IPS-15b (cell line): ENCODE measurements at regions not wholly inside any gene's neighbourhood (a gene's known extent, or its start where the extent isn't known, plus 50 kb on each side); places are given as distances from the start of the nearest gene placed in this dataset.

Source experiments
- H3K27me3 ChIP-seq: one replicate; pipeline ENCODE4 v1.6.1; 2013; ENCODE audit warnings: low read length; ENCODE audit not compliant: control insufficient read depth, insufficient read depth
- H3K36me3 ChIP-seq: one replicate; pipeline ENCODE4 v1.6.1; 2013; ENCODE audit warnings: low read length; ENCODE audit not compliant: control insufficient read depth, insufficient read depth
- H3K4me1 ChIP-seq: one replicate; pipeline ENCODE4 v1.6.1; 2013; ENCODE audit warnings: mild to moderate bottlenecking, low read length; ENCODE audit not compliant: control insufficient read depth, insufficient read depth
- H3K4me3 ChIP-seq: one replicate; pipeline ENCODE4 v1.5.1; 2013; ENCODE audit warnings: low read depth, low read length
- H3K9ac ChIP-seq: one replicate; pipeline ENCODE4 v1.6.1; 2013; ENCODE audit warnings: low read depth, mild to moderate bottlenecking, low read length
- H3K9me3 ChIP-seq: one replicate; pipeline ENCODE4 v1.6.1; 2013; ENCODE audit warnings: mild to moderate bottlenecking, low read length; ENCODE audit not compliant: control insufficient read depth, insufficient read depth

DNA sequence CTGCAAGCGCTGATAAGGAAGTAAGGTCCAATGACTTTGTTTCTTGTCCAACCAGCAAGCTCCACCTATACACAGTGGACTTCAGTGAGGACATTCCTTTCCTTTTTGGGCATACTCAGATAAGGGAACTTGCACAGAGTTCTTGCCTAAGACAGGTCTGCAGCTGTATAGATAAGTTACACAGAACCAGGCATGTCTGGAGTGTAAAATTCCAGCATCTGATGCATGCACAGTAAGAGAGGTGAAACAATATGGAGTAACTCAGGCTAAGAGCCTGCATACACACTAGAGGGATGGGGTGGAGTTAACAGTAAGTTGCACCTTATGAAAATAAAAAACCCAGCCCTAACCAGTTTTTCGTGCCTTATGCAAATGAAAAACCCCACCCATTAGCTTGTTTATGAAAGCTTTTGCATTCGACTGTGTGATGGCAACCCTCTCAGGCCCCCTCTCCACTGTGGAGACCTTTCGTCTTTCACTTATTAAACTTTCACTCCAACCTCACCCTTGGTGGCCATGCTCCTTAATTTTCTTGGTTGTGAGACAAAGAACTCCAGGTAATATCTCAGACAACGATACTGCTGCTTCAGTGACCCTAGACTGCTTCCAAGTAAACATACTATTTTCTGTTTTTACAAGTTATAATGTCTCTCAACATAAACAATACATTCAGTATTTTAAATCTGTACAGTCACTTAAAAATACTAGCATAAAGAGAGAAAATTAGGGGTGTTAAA, 2859.0 kb upstream of the PCDH20 start:
- no peaks in the 10 kb centered on the region for H3K4me1 ChIP-seq
- no peaks in the 10 kb centered on the region for H3K27me3 ChIP-seq
- no peaks in the 10 kb centered on the region for H3K9me3 ChIP-seq
- H3K4me3 ChIP-seq: no peak overlapping the region
- no peaks in the 10 kb centered on the region for H3K36me3 ChIP-seq
- no peak overlapping the region for H3K9ac ChIP-seq

DNA sequence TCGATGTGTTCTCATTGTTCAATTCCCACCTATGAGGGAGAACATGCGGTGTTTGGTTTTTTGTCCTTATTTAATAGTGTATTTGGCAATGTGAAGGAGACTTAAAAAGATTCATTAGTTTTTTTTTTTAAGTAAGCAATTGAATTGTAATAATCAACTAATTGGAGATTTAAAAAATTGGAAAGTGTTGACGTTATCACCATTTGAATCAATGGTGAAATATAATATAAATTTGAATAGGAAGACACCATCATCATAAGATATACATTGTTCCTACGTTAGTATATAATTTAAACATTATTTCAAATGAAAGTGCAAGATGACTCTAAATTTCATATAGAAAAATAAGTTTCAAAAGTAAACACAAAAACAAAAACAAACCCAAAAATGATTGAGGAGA, 2858.1 kb upstream of the PCDH20 start:
- H3K36me3 ChIP-seq: no peaks in the 10 kb centered on the region
- no peaks in the 10 kb centered on the region for H3K27me3 ChIP-seq
- H3K9ac ChIP-seq: no peak overlapping the region
- no peak overlapping the region for H3K4me3 ChIP-seq
- no peaks in the 10 kb centered on the region for H3K4me1 ChIP-seq
- no peaks in the 10 kb centered on the region for H3K9me3 ChIP-seq

DNA sequence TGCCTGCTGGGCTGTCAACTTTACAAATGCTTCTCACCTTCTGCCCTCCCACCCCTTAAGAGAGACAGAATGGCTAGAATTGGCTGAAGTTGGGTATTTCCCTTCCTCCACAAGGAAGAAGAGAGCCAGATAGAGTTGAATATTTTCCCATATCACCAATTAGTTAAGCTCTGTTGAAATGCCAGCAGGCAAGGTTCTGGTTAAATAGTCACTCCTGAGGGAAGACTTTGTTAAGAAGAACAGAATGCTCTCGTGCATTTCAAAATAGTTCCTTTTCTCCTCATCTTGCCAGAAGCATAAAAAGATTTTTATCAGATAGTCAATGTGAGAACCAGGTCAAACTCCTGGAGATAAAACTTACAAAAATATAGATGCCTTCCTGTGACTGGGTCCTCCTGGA, 2857.0 kb upstream of the PCDH20 start:
- Histone ChIP-seq H3K4me3 (no peak overlapping the region), H3K9me3 (no peaks in the 10 kb centered on the region)

DNA sequence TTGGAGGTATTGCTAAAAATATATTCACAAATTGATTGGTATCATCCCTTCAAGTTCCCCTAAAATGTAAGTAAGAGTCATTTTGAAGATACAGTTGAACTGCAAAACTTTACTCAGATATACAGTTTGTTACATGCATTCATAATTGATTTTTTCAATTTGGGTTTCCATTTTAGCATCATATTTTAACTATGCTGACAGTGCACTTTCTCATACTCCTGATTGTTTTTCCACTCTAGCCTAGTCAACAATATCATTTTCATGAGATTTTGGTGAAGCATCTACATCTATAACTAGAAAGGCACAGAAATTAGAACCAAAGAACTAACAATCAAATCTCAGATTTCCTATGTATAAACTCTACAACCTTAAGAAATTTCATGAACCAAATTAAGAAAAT, 2850.4 kb upstream of the PCDH20 start:
- H3K9ac ChIP-seq: no peak overlapping the region
- no peaks in the 10 kb centered on the region for H3K4me1 ChIP-seq
- H3K36me3 ChIP-seq: no peaks in the 10 kb centered on the region
- no peak overlapping the region for H3K4me3 ChIP-seq
- no peaks in the 10 kb centered on the region for H3K27me3 ChIP-seq
- H3K9me3 ChIP-seq: no peaks in the 10 kb centered on the region

More for the DNA sequence above, 2857.0 kb upstream of the PCDH20 start:
- no peak overlapping the region for H3K9ac ChIP-seq
- H3K4me1 ChIP-seq: no peaks in the 10 kb centered on the region
- no peaks in the 10 kb centered on the region for H3K36me3 ChIP-seq
- H3K27me3 ChIP-seq: no peaks in the 10 kb centered on the region

DNA sequence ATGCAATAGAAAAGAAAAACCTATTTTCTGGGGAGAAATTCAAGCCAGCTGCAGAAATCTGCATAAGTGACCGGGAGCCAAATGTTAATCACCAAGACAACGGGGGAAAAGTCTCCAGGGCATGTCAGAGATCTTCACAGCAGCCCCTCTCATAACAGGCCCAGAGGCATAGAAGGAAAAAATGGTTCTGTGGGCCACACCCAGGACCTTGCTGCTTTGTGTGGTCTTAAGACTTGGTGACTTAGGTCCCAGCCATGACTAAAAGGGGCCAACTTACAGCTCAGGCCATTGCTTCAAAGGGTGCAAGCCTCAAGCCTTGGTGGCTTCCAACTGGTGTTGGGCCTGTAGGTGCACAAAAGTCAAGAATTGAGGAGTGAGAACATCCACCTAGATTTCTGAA, 2847.6 kb upstream of the PCDH20 start:
- no peak overlapping the region for H3K4me3 ChIP-seq
- H3K9me3 ChIP-seq: no peaks in the 10 kb centered on the region
- H3K4me1 ChIP-seq: no peaks in the 10 kb centered on the region
- no peaks in the 10 kb centered on the region for H3K36me3 ChIP-seq
- H3K9ac ChIP-seq: no peak overlapping the region
- no peaks in the 10 kb centered on the region for H3K27me3 ChIP-seq

DNA sequence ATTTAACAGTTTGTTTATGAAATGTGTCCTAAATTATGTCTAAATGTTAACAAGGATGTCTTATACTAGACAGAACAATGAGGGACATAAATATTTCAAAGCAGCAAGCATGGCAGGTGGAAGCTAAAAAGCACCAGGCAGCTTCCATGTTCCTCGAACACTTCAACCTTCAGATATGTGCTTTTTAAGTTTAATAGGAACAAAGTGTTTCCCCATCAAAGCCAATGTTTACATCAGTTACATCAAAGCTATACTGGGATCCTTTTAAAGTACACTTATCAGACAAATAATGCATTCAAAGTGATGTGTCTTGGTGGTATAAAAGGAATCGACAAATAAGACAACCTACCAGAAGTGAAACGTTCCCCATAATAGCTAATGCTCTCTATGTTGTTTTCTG, 2841.1 kb upstream of the PCDH20 start:
- H3K4me3 ChIP-seq: no peak overlapping the region
- H3K9ac ChIP-seq: no peak overlapping the region

DNA sequence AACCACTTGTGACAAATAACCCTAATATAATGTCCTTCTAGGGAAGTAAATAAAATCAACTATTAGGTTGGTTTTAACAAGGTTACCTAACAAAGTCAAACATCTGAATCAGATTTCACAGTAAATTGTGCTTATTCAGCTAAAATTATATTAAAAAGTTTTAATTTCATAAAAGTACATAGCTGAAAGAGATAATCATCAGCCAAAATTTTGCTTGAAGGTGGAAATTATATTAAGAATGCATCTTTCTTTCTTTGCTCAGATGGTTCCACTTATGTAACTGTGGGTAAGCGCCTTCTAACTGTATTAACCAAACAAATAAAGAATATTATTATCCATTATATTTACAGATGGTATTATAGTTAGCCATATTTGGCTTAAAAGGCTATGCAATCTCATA, 2840.3 kb upstream of the PCDH20 start:
- H3K9me3 ChIP-seq: no peaks in the 10 kb centered on the region
- H3K27me3 ChIP-seq: no peaks in the 10 kb centered on the region
- no peaks in the 10 kb centered on the region for H3K4me1 ChIP-seq
- no peak overlapping the region for H3K4me3 ChIP-seq
- no peak overlapping the region for H3K9ac ChIP-seq
- H3K36me3 ChIP-seq: no peaks in the 10 kb centered on the region

More for the DNA sequence above, 2841.1 kb upstream of the PCDH20 start:
- no peaks in the 10 kb centered on the region for H3K27me3 ChIP-seq
- no peaks in the 10 kb centered on the region for H3K4me1 ChIP-seq
- no peaks in the 10 kb centered on the region for H3K9me3 ChIP-seq
- H3K36me3 ChIP-seq: no peaks in the 10 kb centered on the region

DNA sequence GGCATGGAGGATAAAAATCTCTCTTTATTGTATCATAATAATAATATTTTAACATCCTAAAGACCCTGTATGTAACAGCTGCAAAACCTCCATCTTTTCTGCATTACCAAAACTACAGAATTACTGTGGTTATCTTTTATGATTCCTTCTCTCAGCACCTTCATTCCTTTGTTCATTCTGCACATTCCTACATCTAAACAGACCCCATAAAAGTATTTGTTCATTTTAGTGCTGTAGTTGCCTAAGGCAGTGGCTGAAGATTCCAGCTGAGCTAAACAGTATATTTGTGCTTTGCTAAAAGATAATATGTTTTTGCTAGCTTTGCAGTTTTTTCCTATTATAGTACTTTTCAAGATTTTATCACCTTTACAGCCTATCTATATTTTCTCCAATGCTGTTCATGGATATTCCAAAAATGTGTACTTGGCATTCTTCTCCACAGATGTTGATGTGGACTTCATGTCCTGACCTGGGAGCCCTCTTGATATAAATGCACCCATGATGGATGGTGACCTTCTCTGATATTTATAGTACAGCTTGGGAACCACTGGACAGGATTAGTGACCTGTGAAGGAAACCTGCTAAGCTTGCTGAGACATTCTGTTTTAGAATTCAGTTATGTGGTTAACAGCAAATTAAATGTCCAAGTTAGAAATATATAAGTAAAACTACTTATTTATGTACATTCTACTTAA, 2832.9 kb upstream of the PCDH20 start:
- Histone ChIP-seq H3K36me3 (no peaks in the 10 kb centered on the region), H3K4me3 (no peak overlapping the region), H3K9ac (no peak overlapping the region), H3K9me3 (no peaks in the 10 kb centered on the region), H3K27me3 (no peaks in the 10 kb centered on the region), H3K4me1 (no peaks in the 10 kb centered on the region)

DNA sequence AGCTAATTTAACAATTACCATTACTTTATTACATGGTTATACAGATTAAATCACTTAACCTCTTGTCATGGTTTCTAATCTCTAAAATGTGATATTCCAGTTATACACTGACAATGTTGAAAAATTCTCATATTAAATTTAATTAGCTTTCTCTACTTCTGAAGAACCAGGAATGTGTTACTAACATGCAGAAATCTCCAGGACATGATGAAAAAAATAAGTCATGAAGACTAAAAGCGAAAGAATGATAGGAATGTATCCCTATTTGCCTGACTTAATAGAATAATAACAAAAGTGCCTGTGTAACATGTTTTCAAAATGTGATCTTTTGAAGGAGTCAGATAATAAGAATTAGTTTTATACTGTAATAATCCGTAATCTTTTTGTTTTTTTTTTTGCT, 2823.7 kb upstream of the PCDH20 start:
- Histone ChIP-seq H3K4me3 (no peak overlapping the region), H3K4me1 (no peaks in the 10 kb centered on the region), H3K36me3 (no peaks in the 10 kb centered on the region), H3K9me3 (no peaks in the 10 kb centered on the region), H3K27me3 (no peaks in the 10 kb centered on the region), H3K9ac (no peak overlapping the region)

DNA sequence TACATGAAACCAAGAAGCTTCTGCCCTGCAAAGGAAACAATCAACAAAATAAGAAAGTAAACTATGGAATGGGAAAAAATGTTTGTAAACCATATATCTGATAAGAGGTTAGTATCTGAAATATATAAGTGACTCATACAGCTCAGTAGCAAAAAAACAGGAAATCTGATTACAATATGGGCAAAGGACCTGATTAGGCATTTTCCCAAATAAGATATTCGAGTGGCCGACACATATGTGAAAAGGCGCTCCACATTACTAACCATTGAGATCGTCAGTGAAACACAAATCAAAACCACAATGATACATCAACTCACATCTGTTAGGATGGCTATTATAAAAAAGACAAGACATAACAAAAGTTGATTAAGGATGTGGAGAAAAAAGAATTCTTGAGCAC, 2818.6 kb upstream of the PCDH20 start:
- Histone ChIP-seq H3K9ac (no peak overlapping the region), H3K4me3 (no peak overlapping the region), H3K27me3 (no peaks in the 10 kb centered on the region), H3K36me3 (no peaks in the 10 kb centered on the region), H3K4me1 (no peaks in the 10 kb centered on the region), H3K9me3 (no peaks in the 10 kb centered on the region)

DNA sequence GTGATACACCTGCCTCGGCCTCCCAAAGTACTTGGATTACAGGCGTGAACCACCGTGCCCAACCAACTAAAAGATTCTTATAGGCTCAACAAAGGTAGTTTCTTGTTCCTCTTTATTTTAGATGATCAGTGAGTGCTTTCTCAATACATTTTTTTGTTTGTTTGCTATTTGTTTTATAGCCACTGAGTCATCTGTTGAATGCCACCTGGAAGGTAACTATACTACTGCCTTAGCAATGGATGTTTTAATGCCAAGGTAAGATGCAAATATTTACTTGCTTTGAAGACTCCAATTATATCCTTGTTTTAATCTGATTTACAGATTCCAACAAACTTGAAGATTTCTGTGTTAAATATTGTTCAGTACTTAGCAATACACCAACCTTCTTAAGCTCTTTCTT, 2807.4 kb upstream of the PCDH20 start:
- Histone ChIP-seq H3K36me3 (no peaks in the 10 kb centered on the region), H3K4me3 (no peak overlapping the region), H3K9ac (no peak overlapping the region), H3K9me3 (no peaks in the 10 kb centered on the region), H3K4me1 (no peaks in the 10 kb centered on the region), H3K27me3 (no peaks in the 10 kb centered on the region)
